ENCODE measurements at regions not wholly inside any gene's neighbourhood (a gene's known extent, or its start where the extent isn't known, plus 50 kb on each side); places are given as distances from the start of the nearest gene placed in this dataset.
"Not testable (repeated sequence)": the region's sequence is repeated elsewhere in the genome, so short reads cannot be mapped to it uniquely, and the experiment has no call there.

DNA sequence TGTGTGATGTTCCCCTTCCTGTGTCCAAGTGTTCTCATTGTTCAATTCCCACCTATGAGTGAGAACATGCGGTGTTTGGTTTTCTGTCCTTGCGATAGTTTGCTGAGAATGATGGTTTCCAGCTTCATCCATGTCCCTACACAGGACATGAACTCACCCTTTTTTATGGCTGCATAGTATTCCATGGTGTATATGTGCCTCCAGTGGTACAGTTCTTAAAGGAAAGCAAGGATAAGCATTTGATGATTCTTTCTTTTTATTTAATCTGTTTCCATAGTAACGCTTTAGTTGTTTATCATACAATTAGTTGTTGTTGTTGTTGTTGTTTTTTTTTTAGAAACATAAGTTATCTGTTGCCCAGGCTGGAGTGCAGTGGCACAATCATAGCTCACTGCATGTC is 133.1 kb downstream of the TSEN15 start:
- DNase-seq, result not testable (repeated sequence)

DNA sequence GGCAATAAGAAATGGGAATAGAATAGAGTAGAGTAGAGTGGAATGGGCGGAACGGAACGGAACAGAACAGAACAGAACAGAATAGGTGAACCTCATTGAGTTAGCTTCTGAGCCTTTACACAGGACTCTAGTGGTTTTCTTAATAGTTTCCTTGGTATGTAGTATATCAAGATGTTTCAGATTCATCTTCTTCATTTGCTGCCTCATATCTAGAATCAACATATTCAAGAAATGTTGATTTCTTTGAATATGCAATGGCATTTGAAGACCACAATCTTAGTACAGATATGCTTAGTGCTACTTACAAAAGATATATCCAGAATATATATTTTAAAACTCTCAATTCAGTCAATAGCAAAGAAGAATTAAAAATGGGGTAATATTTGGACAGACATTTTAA is 133.8 kb downstream of the TSEN15 start:
- DNase-seq, result no peak

DNA sequence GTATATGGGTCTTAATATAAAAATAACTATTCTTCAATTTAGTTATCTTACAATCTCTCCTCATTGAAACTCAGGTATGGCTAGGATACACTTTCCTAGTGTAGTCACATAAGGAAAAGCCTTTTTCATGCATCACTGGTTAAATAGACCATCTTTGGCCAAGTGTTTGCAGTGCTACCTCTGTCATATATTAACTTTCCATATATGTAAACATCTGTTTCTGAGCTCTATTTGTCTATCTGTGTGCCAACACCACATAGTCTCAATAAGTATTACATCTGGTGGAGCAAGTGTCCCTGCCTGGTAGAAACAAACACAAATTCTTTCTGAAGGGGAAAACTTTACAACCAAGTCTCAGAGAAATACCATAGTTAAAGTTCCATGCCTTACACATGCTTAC is 134.6 kb downstream of the TSEN15 start:
- no peak for DNase-seq

DNA sequence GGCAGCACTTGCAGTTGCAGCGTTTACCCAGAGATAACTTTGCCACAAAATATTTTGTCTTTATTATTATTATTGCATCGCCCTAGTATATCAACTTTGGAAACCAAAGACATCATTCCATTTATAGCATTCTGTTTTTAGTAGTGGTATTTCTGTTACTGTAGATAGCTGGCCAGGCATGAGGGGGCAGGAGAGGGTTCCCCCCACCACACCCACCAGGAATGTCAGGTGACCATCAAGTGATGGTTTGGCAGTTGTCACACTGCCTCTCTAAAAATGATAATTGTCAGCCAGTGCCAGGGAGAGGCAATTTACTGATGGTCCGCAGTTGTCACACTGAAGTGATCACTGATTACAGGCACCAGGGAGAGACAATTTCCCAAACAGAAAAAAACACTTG is 135.6 kb downstream of the TSEN15 start:
- DNase-seq, result no peak

DNA sequence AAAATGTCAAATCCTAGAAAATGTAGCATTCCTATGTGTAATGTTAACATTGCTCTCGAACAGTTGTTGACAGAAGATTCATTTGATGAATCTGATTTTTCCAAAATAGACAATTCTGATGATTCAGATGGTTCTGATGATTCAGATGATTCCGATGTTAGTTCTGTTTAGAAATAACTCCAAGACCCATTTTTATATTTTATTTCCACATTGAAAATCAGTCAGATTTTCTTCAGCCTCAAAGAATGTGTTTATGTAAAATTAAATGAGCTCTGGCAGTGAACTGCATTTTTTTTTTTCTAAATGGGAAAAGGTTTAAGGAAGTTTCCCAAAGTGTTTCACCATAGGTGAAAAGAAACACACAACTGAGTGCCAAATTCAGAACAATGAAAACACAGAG is 136.5 kb downstream of the TSEN15 start:
- no peak for DNase-seq

DNA sequence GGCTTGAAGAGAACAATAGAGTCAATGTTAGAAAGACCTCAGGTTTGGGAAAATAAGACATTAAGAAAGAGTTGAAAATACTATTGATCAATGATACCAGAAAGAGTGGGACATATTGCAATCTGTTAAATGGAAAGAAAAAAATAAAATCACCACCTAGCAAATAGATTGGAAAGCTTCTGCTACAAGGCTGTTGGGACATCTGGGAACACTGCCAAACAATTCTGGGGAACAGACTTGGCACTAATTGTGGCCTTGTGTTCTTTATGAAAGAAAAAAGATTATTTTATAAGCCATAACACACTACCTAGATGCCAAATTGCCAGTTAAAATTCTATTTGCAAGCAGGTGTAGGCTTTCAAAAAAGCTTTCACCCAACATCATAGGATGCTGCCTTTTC is 137.8 kb downstream of the TSEN15 start:
- DNase-seq, result no peak

DNA sequence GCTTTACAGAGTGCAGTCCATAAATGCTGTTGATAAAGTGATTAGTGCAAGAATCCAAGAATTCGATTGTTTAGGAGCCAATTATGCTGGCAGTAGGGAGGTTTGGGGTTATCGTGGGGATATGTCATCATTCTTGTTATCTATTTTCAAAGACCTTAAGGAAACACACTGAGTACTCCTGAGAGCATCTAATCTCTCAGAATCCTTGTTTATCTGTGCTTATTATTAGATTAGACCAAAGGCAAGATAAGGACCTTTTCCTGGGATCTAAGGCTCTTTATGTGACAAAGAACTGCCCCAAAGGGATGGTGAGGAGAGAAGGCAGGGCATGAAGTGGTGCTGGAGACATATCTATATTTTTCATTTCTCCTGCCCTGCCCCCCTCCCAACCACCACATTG is 139.1 kb downstream of the TSEN15 start:
- DNase-seq, result no peak

DNA sequence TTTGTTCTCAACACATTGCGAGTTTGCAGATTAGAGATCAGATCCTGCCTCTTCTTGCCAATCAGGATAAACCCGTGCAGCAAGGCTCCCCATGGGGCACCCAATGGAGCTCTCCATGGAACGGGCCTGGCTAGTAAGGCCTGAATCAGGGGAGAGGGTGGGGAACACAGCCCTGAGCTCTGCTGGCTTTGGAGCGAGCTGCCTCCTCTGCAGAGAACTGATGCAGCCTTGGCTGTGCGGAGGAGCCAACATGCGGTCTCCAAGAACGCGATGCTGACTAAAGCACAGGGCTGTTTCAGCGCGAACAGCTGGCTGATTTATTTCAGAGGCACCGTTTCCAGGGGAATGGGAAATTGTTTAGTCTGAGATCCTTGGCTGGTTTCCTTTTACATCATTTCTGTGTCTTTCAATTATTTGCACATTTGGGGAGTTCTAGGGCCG is 139.7 kb downstream of the TSEN15 start:
- DNase-seq, result no peak

DNA sequence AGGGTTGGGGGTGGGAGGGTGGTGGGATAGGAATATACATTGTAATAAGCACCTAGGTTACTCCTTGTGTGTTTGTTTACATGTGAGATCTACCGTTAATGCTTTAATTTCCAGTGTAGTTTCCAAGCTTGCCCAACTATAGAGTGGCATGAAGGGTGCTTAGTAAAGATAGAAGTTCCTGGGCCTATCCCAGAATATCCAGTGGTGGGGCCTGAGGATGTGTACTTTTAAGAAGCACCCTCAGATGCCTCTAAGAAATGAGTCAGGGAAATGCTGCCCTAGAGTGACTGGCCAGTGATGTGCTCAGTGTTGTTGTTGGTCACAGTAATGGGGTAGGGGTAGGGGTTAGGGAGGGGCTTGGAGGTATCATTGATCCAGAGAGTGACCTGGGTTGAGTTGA is 141.3 kb downstream of the TSEN15 start:
- no peak for DNase-seq

DNA sequence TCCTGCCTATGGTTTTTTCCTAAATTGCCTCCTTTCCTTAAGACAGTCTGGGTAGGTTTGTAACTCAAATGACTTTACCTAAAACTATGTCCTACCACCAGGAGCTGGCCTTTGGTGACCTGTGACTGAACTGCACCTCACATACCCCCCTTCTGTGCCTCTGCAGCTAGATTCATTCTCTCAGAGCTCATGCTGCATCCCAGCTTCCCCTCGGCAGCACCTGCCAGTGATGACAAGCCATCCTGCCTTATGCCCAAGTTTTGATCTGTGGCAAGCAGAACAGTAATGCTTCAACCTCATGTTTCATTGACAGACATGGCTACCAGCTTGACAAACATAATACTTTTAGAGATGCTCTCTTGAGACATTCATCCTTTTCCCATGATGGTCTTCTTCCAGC is 141.9 kb downstream of the TSEN15 start:
- no peak for DNase-seq

DNA sequence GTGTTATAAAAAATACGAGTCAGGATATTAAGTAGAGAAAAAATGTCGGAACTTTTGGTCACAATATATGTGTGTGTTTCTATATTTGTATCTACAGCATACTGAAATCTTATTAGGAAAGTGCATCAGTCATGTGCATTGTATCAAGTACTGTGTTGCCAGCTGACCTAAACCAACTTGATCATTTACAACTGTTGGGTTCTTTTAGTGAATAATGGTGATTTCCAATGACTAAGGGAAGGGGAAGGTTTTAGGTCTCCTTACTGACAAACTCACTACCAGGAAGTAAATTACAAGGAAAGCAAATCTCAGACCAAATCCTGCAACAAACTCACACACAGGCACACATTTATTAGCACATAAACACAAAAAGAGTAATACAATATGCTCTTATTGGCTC is 142.7 kb downstream of the TSEN15 start:
- DNase-seq, result no peak

DNA sequence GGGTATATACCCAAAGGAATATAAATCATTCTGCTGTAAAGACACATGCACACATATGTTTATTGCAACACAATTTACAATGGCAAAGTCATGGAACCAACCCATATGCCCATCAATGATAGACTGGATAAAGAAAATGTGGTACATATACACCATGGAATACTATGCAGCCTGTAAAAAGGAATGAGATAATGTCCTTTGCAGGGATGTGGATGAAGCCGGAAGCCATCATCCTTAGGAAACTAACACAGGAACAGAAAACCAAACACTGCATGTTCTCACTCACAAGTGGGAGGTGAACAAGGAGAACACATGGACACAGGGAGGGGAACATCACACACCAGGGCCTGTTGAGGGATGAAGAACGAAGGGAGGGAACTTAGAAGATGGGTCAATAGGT is 144.2 kb downstream of the TSEN15 start:
- not testable (repeated sequence) for DNase-seq

DNA sequence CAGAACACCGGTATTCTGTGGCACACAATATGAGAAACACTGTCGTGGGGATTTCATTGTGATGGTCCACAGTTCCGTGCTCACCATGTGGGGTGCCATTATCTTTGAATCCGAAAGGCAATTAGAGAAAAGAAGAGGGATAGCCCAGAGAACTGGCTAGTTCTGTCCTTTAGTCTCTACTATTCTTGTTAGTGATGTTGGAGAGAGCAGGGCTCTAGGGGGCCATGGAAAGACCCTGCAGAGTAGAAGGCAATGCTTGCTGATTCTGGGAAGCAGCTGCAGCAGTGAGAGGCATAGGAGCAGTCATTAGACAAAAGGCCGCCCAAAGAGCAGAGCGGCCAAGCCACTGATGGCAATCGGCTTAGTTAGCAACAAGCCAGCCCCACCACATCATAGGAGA is 146.3 kb downstream of the TSEN15 start:
- no peak for DNase-seq

DNA sequence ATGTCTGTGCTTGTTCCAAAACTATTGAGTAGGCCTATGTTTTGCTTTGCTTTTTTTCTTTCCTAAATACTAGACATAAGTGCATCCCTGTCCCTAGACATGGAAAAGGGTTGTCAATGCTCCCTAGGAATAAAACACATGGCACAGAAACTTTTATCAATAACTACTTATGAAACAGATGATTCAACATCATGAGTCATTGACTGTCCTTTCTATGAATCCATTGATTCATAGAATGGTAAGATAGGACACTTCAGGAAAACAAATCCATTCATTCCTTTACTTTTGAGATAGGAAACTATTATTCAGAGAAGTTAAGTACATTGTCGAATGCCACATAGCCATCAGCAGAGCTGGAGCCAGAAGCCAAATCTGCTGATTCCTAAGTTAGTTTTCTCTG is 147.5 kb downstream of the TSEN15 start:
- no peak for DNase-seq

DNA sequence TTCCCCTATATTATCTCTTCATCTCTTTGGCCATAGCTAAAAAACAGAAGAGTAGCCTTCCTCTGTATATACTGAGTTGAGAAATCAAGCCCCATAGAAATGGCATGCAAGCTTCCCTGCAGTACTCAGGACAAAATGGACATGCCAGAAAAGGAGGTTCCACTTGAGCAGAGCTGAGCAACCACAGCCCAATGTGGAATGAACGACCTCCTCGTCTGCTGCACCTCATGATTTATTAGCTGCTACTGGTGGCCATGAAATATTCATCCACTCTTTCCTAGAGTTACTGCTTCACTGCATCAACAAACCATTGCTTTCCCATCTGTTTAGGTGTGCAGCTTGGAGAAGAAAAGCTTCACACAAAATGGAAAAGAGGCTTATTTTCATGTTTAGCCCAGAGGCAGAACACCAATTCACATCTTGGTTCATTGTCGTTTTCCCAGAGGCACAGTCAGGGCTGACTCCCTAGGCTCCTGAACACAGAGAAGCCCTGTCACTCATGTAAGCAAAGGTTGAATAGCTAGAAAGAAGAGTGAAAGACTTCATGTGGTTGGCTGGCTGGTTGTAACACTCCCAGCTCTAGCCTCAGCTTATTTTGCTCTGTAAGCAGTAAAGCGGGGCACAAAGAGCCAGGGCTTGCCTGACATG is 148.0 kb downstream of the TSEN15 start:
- DNase-seq, result no peak

DNA sequence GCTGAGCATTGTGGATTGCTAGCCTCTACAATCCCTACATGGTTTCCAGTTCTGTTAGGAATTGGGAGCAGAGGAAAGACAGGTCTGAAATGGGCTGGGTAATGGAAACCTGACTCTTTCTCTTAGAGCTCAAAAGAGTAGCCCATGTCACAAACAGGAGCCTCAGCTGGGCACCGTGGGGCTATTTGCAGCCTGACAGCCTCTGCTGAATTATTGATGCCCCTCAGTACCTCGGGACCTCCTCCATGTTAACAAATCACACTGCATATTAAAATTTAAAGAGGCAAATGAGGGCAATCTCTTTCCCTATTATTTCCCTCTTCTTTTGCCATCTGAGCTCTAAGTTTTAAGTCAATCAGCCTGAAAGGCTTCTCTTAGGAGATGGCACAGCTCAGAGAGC is 157.1 kb downstream of the TSEN15 start:
- no peak for DNase-seq

DNA sequence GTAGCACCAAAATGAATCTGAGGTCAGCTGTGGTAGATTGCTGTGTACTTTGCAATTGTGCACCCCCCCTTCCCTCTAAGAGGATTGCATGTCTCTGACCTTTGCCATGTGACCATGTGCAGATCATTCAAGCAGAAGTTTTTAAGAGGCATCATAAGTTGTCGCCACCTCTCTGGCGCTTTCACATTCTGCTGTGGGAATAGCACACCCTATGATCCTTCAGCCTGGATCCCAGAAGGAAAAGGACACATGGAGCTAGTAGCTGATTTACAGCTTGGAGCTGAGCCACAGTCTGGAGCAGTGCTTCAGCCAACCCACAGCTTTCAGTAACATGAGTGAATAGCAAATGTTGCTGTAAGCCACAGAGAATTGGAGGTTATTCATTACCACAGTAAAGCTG is 158.5 kb downstream of the TSEN15 start:
- peak; percentile 16 for DNase-seq

DNA sequence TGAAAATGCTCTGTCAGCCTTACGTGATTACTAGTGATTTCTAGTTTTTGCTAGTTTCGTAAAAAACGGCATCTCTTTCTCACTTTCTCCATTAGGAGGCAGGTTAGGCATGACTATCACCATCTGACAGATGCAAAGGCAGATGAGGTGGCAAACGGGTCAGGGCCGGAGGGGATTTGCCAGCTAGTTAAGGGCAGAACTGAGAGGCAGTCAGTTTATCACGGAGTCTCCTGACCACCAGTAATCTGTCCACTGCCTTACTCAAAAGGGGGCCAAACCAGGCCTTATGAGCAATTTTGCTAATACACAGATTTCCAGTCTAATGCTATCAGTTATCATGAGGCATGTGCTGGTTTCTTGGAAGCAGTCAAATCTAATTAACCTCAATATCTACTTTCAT is 159.3 kb downstream of the TSEN15 start:
- DNase-seq, result no peak

DNA sequence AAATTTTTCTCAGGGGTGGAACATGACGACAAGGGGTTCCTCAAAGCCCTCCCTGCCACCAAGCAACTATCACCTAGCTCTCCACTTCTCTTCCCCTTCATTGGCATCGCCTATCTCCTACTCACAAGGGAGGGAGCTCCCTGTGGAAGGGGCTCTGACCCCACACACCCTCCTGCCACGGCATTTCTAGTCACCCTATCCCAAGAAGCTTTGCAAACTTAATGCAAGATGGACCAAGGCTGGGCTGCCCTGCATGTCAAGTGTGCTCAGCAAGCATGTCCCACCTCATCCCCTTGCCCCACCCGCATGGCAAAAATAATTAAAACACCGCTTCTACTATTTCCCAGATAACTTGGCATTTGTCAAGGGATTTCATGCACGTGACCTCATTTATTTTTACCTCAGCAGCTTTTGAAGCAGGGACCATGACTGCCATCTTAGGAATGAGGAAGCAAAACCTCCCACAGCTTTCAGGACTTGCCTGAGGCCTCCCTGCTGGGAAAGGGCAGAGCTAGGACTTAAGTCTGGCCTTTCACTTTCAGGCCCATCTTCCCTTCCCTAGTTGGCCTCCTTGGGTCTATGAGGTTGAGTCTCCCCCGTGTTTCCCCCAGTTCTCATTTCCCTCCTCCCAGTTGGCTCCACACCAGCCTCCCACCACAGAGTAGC is 161.3 kb downstream of the TSEN15 start:
- DNase-seq, result no peak

DNA sequence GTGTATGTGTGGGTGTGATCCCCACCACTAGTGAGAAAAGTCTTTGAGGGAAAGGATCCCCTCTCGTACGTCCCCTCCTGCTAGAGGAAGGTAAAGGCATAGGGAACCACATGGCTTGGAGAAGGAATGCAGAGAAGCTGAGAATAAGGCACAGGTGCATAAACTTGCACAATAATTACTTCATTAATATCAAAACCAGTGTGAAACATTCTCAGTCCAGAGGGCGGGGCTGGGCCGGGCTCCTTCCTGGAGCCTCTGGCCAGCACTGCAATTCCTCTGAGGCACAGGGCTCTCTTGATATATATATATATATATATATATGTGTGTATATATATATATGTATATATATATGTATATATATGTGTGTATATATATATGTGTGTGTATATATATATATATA is 162.6 kb downstream of the TSEN15 start:
- no peak for DNase-seq

DNA sequence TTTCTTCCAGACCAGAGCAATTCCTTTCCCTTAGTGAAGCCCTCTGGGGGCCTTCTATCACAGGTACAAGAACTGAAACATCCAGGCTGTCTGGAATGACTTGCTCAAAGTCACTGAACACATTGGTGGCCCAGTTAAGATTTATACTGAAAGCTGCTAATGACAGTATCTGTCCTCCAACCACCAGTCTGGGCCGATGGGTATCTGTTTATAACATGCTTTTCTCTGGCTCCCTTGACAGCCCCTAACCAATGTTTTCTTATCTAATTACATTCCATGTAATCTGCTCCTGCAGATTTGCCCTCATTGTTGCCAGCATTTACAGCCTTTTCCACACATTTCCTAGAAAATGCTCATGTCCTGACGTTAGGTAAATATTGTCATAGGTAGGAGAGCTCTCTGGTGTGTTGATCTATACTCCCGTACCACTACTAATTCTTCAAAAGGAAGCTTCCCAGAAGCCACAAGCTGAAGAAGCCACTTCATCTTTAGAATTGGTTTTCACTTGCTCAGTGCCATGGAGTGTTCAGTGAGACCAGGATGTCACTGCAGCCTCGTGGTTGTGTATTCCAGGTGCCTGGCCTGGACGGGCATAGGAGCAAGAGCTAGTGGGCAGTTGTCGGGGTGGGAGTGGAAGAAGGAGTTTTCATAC is 163.9 kb downstream of the TSEN15 start:
- DNase-seq, result no peak

DNA sequence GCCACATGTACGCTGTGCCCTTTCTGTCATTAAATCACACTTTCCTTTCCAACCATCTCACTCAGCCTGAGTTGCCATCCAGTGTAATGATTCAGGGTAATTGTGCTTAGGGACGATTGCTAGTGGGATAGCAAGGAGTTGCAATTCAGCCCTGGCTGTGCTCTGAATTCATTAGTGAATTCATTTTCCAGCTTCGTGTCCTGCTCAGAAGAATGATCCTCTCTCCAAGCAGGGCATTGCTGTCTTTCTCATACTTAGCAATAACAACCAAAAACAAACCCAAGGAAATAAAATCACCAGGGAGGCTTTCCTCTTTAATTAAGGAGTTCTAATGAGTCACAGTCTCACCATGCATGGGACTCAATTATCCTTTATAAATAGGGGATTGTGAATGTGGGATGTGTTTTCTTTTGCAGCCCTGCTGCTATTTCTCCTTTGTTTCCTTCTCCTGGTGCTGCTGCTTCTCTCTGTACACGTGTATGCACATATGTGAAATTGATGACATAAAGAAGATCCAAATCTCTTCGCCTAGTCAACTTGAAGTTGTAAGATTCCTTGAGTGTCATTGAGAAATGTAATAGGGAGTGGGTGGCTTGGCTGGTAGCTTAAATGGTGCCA is 167.0 kb downstream of the TSEN15 start:
- DNase-seq, result no peak

DNA sequence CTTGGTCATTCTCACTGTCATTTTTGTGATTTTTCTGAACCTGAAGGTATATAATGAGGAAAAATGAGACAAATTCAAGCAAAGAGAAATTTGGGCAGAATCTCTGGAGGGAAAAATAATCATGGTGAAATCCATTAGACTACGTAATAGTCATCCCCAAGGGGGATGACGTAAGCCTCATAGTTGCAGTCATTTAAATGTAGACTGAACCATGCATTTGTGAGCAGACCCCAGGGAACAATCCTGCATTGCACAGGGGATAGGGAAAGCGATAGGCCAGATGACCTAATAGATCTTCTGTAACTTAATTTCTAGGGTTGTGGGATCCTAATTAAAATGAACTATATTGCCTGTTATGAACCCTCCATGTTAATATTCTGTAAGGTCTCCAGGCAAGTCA is 167.4 kb upstream of the C1orf21 start:
- DNase-seq, result no peak

DNA sequence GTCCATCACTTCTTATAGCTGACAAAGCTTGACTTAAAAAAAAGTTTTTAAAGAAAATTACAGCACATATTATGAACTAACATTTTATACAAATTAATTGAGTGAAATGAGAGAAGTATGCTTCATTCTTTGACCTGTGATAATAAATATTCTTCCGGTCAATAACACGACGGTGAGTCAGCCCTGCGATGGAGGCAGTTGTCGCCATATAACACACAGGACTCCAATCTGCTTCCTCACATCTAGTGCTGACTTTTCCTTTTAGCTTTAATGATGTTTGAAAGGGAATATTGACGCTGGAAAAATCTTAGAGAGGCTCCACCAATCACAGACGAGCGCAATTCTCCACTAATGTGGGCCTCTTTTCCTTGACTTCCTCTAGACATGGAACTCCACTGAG is 166.9 kb upstream of the C1orf21 start:
- DNase-seq, result no peak
